ENCODE measurements at regions not wholly inside any gene's neighbourhood (a gene's known extent, or its start where the extent isn't known, plus 50 kb on each side); places are given as distances from the start of the nearest gene placed in this dataset.
"Not testable (repeated sequence)": the region's sequence is repeated elsewhere in the genome, so short reads cannot be mapped to it uniquely, and the experiment has no call there.

GRCh38 chr7:68816491-68816890 is 781.8 kb upstream of the AUTS2 start:
- no peak for DNase-seq

- no peak for DNase-seq
Measured at GRCh38 chr7:68820321-68820720, 778.0 kb upstream of the AUTS2 start.

- DNase-seq = no peak
Measured at GRCh38 chr7:68821846-68822245, 776.4 kb upstream of the AUTS2 start.

- DNase-seq = no peak
Measured at GRCh38 chr7:68823996-68824780, 774.1 kb upstream of the AUTS2 start.

- DNase-seq = no peak
Measured at GRCh38 chr7:68828575-68828974, 769.7 kb upstream of the AUTS2 start.

GRCh38 chr7:68833422-68833821 is 764.9 kb upstream of the AUTS2 start:
- no peak for DNase-seq

- DNase-seq = no peak
Measured at GRCh38 chr7:68839014-68839413, 759.3 kb upstream of the AUTS2 start.

- DNase-seq = no peak
Measured at GRCh38 chr7:68840991-68841390, 757.3 kb upstream of the AUTS2 start.

- not testable (repeated sequence) for DNase-seq
Measured at GRCh38 chr7:68843985-68844384, 754.3 kb upstream of the AUTS2 start.

GRCh38 chr7:68846811-68847325 is 751.4 kb upstream of the AUTS2 start:
- no peak for DNase-seq

- no peak for DNase-seq
Measured at GRCh38 chr7:68853254-68853653, 745.0 kb upstream of the AUTS2 start.

GRCh38 chr7:68857571-68857970 is 740.7 kb upstream of the AUTS2 start:
- DNase-seq = no peak

- DNase-seq = no peak
Measured at GRCh38 chr7:68858497-68858896, 739.8 kb upstream of the AUTS2 start.

GRCh38 chr7:68861171-68861570 is 737.1 kb upstream of the AUTS2 start:
- DNase-seq = no peak

GRCh38 chr7:68862261-68862660 is 736.0 kb upstream of the AUTS2 start:
- DNase-seq = no peak

- DNase-seq = no peak
Measured at GRCh38 chr7:68862736-68863135, 735.5 kb upstream of the AUTS2 start.

GRCh38 chr7:68865351-68866199 is 732.7 kb upstream of the AUTS2 start:
- no peak for DNase-seq

GRCh38 chr7:68866200-68866570 is 732.1 kb upstream of the AUTS2 start:
- no peak for DNase-seq

- DNase-seq = not testable (repeated sequence)
Measured at GRCh38 chr7:68866721-68867120, 731.6 kb upstream of the AUTS2 start.

- DNase-seq = no peak
Measured at GRCh38 chr7:68868978-68869377, 729.3 kb upstream of the AUTS2 start.

- DNase-seq = no peak
Measured at GRCh38 chr7:68873616-68874015, 724.7 kb upstream of the AUTS2 start.

- DNase-seq = no peak
Measured at GRCh38 chr7:68875857-68876256, 722.4 kb upstream of the AUTS2 start.

GRCh38 chr7:68887116-68887515 is 711.2 kb upstream of the AUTS2 start:
- not testable (repeated sequence) for DNase-seq

- DNase-seq = no peak
Measured at GRCh38 chr7:68888971-68889385, 709.3 kb upstream of the AUTS2 start.
